Progenitor cell of endocrine pancreas (in vitro differentiated cells): ENCODE measurements at regions not wholly inside any gene's neighbourhood (a gene's known extent, or its start where the extent isn't known, plus 50 kb on each side); places are given as distances from the start of the nearest gene placed in this dataset.

Experiments used
- DNase-seq: peaks from one replicate; pipeline ENCODE4 v3.0.0; 2021; ENCODE audit warnings: low spot score; ENCODE audit not compliant: unreplicated experiment
- H3K27ac Mint-ChIP-seq: 2 replicates; pipeline ENCODE4 v1.8.0; 2021; ENCODE audit warnings: mild to moderate bottlenecking, moderate library complexity, mixed read lengths
- H3K27me3 Mint-ChIP-seq: 2 replicates; pipeline ENCODE4 v1.8.0; 2021; ENCODE audit warnings: mixed read lengths
- H3K36me3 Mint-ChIP-seq: 2 replicates; pipeline ENCODE4 v1.8.0; 2022; ENCODE audit warnings: mixed read lengths; ENCODE audit not compliant: insufficient read depth
- H3K4me1 Mint-ChIP-seq: 2 replicates; pipeline ENCODE4 v1.8.0; 2021; ENCODE audit warnings: low read depth, mixed read lengths
- H3K4me3 Mint-ChIP-seq: 2 replicates; pipeline ENCODE4 v1.8.0; 2021; ENCODE audit warnings: low read depth, mild to moderate bottlenecking, moderate library complexity, mixed read lengths
- H3K9me3 Mint-ChIP-seq: 2 replicates; pipeline ENCODE4 v1.8.0; 2021; ENCODE audit warnings: low read depth, mixed read lengths
- CTCF ChIP-seq: fragments of 200-600 bp; sonication (generic); IDR thresholded peaks from one replicate; pipeline ENCODE4 v1.5.0; 2021; ENCODE audit warnings: antibody characterized with exemption, mild to moderate bottlenecking; ENCODE audit not compliant: unreplicated experiment

GRCh38 chr3:7917443-7918151 lies 584.0 kb upstream of the LMCD1 start:
- DNase-seq, result no peak
- H3K27ac Mint-ChIP-seq, result no peak overlapping the region
- H3K9me3 Mint-ChIP-seq, result no peaks in the 10 kb centered on the region
- no peak for TF ChIP-seq CTCF
- no peaks in the 10 kb centered on the region for H3K27me3 Mint-ChIP-seq
- H3K4me3 Mint-ChIP-seq, result no peak overlapping the region
- H3K36me3 Mint-ChIP-seq, result no peaks in the 10 kb centered on the region
- no peaks in the 10 kb centered on the region for H3K4me1 Mint-ChIP-seq

GRCh38 chr3:7920211-7920610 lies 581.4 kb upstream of the LMCD1 start:
- H3K9me3 Mint-ChIP-seq, result no peaks in the 10 kb centered on the region
- no peak overlapping the region for H3K27ac Mint-ChIP-seq
- H3K27me3 Mint-ChIP-seq, result no peaks in the 10 kb centered on the region
- DNase-seq, result no peak
- H3K36me3 Mint-ChIP-seq, result no peaks in the 10 kb centered on the region
- H3K4me3 Mint-ChIP-seq, result no peak overlapping the region
- no peak for TF ChIP-seq CTCF
- peaks cover 2% of the 10 kb centered on the region for H3K4me1 Mint-ChIP-seq

GRCh38 chr3:7924228-7924627 lies 577.4 kb upstream of the LMCD1 start:
- Mint-ChIP-seq H3K36me3 (no peaks in the 10 kb centered on the region), H3K27me3 (peaks cover 3% of the 10 kb centered on the region), H3K27ac (no peak overlapping the region), H3K4me3 (no peak overlapping the region), H3K9me3 (no peaks in the 10 kb centered on the region), H3K4me1 (peaks cover 3% of the 10 kb centered on the region)
- no peak for TF ChIP-seq CTCF
- DNase-seq, result no peak

- DNase-seq, result no peak
- Mint-ChIP-seq H3K9me3 (no peaks in the 10 kb centered on the region), H3K27ac (no peak overlapping the region), H3K36me3 (no peaks in the 10 kb centered on the region), H3K4me1 (peaks cover 3% of the 10 kb centered on the region), H3K4me3 (no peak overlapping the region), H3K27me3 (peaks cover 3% of the 10 kb centered on the region)
- TF ChIP-seq CTCF, result no peak
Measured at GRCh38 chr3:7927015-7927414, 574.6 kb upstream of the LMCD1 start.

- H3K27ac Mint-ChIP-seq, result no peak overlapping the region
Measured at GRCh38 chr3:7927864-7928263, 573.8 kb upstream of the LMCD1 start.

More at GRCh38 chr3:7927864-7928263, 573.8 kb upstream of the LMCD1 start:
- H3K4me1 Mint-ChIP-seq, result peaks cover 3% of the 10 kb centered on the region
- peaks cover 3% of the 10 kb centered on the region for H3K27me3 Mint-ChIP-seq
- TF ChIP-seq CTCF, result no peak
- H3K9me3 Mint-ChIP-seq, result no peaks in the 10 kb centered on the region
- no peak overlapping the region for H3K4me3 Mint-ChIP-seq
- no peak for DNase-seq
- no peaks in the 10 kb centered on the region for H3K36me3 Mint-ChIP-seq
